HG03469 (cell line): ENCODE measurements at regions not wholly inside any gene's neighbourhood (a gene's known extent, or its start where the extent isn't known, plus 50 kb on each side); places are given as distances from the start of the nearest gene placed in this dataset.
"Not testable (repeated sequence)": the region's sequence is repeated elsewhere in the genome, so short reads cannot be mapped to it uniquely, and the experiment has no call there.

Experiments
- ATAC-seq: cut with Tn5 transposase; IDR thresholded peaks from one replicate; pipeline ENCODE4 v1.9.1; 2021; ENCODE audit warnings: mild to moderate bottlenecking, moderate library complexity, moderate number of reproducible peaks; ENCODE audit not compliant: unreplicated experiment

DNA sequence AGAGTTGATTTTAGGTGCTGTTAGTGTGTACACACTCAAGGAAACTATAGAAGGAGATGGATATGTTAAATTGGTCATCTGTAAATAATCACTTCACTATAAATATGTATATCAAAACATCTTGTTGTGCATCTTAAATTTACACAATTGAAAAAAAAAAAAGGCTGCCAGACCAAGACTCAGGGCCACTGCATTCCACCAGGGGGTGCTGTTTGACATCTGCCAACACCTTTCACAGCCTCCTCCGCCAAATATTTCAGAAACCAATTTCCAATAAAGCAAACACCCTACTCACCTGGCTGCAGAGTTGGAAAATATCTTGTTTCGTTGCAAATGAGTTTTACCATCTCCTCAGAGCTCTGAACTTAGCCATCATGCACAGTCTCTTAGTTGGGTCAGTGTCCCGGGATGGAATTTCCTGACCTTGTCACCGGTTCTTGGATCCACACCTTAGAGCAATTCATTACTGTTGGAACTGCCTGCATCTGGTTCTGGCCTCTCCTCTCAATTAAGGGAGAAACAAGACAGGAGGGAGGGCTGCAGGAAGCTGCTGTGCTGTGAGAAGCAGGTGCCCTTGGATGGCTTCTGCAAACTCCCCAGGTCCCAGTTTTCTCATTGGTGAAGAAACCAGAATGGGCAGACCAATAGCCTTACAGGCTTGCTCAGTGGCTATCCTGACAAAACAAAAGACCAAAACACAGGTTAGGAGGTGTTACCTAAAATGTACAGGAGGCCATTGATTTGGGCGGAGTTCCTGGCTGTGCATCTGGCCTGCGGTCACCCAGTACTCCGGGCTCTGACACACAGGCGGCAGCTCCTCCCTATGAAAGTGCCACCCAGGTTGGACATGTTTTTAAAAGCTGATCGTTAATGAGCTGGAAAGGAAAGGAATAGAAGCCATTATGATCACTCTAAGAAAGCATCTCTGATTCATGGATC is 746.6 kb downstream of the UQCRFS1 start:
- no peak for ATAC-seq

DNA sequence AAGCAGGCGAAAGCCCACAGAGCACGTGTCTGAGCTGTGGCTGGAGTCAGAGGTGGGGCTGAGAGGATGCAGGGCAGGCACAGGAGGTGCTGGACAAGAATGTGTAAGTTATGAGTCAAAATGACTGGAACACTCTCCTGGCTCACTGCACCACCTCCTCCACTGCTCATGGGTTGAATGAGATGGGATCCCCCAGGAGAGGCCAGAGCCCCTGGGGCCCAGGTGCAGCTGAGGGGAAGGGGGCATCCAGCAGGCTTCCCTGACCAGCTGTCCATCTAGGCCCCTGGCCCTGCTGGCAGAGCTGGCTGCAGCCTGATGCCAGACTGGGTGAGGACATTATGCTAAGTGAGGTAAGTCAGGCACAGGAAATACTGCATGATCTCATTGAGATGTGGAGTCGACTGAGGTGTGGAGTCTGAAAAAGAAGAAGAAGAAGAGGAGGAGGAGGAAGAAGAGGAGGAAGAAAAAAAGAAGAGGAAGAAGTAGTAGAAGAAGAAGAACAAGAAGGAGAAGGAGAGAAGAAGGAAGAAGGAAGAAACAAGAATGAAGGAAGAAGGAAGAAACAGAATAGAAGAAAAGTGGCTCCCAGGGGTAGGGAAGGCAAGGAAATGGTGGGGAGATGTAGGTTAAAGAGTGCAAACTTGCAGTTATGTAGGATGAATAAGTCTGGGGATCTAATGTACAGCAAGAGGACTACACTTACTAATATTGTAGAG is 747.4 kb downstream of the UQCRFS1 start:
- ATAC-seq, result no peak

DNA sequence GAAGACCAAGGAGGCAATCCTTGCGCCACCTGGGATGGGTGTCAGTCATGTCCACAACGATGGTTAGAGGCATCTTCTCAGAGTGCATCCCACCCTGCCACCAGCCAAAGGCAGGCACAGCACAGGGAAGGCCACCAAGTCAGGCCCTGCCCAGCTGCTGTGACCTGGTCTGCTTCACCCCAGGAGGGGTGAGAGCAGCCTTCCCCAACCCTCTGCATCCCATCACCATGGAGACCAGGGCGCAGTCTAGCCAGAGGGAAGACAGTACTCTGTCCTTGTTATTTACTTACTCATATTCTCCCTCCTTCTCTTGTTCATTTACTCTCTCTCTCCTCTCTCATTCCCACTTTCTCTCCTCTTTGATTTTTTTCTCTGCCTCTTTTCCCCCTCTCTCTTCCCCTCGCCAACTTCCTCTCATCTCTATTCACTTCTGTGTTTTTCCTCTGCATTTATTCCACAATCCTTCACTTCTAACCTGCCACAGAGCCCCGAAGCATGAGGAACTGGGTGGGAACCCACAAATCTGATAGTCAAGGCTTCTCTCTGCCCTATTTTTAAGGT is 749.4 kb downstream of the UQCRFS1 start:
- no peak for ATAC-seq

DNA sequence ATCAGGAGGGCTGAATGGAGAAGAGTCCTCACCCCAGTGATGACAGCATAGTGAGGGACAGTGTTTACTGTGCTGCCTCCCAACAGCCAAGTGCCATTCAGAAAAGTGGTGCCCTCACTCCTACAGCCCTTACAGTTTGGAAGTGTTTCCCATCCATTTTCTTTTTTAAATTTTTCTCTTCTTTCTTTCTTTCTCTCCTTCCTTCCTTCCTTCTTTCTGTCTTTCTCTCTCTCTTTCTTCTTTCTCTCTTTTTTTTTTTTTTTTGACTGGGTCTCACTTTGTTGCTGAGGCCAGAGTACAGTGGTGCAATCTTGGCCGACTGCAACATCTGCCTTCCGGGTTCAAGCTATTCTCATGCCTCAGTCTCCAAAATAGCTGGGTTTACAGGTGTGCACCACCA is 755.3 kb downstream of the UQCRFS1 start:
- ATAC-seq, result no peak

DNA sequence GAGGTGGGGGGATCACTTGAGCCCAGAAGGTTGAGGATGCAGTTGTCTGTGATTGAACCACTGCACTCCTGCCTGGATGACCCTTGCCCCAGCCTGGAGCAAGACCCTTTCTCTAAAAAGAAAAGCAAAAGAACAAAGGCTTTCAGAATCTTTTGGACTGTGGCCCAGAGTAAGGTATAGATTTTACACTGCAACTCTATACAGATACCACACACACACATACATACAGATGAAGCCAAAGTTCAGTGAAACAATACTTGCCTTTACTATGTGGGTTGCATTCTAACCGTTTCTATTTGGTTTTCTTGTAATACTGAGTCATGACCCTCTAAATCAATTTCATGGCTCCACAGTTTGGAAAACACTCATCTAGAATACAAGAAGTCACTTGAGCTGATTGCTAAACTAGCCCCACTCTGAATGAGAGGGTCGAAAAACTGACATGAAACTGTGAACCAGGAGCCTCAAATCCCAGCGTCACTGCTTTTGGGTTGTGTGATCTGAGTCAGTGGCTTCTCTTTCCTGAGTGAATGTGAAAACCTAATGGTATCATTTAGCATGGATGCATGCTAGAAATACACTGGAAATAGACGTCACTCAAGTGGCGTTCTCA is 756.1 kb downstream of the UQCRFS1 start:
- ATAC-seq, result no peak

DNA sequence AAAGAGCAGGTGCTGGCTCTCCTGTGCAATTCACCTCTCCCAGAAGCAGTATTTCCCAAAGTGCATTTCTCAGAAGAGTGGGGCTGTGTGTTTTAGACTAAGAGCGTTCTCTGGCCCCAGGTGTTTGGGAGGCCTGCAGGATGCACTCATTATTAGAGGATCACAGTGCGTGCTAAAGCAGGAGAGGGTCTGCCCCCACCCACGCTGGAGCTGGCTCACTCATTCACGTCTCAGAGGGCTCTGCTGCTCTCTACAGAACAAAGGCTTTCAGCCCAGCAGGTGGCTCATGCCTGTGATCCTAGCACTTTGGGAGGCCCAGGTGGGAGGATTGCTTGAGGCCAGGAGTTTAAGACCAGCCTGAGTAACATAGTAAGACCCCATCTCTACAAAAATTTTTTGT is 756.7 kb downstream of the UQCRFS1 start:
- ATAC-seq, result no peak

DNA sequence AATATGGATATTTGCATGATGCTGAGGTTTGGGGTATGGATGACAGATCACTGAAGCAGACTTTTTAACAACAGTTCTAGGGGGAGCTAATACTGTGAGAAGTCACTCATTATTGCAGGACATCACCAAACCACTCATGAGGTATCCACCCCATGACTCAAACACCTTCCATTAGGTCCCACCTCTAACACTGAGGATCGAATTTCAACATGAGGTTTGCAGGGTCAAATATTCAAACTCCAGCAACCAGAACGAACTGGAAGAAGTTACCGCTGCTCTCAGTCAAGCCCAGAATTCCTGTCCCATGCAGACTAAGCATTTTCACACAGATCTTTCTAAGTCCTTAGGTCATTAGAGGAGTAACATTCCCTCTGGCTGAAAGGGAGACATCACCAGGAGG is 758.9 kb downstream of the UQCRFS1 start:
- no peak for ATAC-seq

DNA sequence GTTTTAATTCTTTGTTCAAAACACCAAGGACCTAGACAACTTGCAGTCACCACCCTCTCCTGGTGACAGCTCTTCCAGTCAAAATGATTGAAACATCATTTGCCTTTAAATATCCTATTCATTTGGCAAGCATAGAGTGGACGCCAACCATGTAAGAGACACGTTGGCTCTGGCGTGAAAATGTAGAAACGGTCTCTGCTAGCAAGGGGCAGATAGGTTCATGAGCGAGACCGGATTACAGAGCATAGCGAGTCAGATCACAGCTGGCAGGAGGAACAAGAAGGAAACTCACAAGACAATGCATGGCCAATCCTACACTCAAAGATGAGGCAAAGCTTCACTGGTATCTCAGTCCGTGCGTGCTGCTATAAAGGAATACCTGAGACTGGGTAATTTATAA is 759.5 kb downstream of the UQCRFS1 start:
- ATAC-seq, result no peak

DNA sequence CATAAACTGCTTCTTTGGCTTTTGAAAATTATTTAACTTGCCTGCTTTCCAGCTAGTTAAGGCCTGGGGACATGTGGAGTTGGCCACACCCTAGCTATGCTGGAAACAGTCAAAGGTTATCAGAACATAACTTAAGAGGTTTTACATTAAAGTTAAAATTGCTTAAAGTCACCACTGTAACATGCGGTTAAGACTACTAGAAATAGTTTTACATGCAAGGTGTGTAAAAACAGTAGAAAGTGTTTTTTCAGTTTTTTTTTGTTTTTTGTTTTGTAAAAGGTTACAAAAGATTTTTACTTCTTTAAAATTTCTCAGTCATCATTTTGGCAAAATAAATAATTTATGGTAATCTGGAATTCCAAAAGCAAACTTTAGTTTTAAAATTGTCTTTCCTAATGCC is 763.1 kb downstream of the UQCRFS1 start:
- no peak for ATAC-seq

DNA sequence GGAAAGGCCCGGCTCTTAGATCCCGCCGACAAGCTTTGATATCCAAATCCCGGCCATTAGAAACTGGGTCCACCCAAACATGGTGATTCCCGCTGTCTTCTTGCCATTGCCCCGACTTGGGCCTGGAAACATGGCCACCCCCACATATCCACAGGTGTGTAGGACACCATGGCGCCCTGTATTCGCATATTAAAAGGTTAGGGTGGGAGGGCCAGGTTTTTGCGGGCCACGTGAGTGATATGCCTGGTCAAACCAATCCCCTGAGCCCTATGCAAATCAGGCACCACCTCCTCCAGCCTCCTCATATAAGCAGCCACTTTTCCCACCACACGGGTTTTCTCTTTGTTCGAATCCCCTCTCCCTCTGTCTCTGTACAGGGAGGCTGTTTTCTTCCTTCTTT is 766.4 kb downstream of the UQCRFS1 start:
- no peak for ATAC-seq

DNA sequence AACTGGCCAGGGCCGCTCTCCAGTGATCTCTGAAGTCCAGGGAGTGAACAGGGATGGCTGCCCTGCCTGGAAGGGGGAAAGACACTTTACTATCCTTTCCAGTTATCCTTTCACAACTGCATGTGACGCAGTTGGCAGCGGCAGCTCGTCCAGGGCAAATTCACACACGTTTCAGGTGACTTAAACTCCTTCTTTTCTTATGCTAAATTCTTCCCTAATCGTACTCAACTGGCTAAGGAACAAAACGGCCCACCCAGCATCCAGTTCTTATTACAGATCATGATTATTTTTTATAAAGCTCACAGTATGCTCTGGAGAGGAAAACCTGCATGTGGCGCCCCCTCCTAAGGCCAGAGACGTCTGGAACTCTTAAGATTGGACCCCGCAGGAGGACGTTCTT is 767.1 kb downstream of the UQCRFS1 start:
- ATAC-seq, result no peak

DNA sequence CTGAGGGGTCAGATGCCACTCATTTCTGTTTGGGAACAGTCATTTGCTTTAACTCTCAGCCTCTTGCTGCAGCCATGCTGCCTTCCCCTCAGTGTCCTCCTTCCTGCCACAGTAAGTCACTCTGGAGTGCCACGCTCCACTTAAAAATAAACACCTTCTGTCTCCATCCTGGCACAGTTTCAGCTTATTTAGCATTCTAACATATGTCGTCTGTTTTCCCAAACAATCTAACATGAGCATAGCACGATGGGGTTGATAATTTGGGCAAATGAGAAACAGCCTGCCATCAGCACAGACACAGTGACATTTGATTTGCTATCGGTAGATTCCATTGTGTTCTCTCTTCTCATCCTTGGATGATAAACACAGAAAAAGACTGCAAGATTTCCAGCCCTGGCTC is 768.6 kb downstream of the UQCRFS1 start:
- no peak for ATAC-seq

DNA sequence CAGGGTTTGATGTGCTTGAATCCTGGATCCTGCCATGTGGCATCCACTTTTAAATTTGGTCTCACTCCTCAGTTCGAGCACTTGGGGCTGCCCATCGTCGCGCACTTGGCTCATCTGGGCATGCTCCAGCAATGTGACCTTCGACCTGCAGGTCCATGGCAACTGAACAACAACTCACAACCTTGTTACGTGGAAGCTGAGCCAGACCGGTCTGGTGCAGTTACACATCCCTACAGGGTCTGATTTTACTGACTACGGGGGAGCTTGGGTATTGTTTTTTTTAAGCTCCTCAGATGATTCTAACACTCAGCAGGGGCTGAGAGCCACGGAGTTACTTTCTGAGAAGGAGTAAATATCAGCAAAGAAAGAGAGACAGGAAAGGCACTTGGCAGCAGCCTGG is 769.6 kb downstream of the UQCRFS1 start:
- ATAC-seq, result no peak

DNA sequence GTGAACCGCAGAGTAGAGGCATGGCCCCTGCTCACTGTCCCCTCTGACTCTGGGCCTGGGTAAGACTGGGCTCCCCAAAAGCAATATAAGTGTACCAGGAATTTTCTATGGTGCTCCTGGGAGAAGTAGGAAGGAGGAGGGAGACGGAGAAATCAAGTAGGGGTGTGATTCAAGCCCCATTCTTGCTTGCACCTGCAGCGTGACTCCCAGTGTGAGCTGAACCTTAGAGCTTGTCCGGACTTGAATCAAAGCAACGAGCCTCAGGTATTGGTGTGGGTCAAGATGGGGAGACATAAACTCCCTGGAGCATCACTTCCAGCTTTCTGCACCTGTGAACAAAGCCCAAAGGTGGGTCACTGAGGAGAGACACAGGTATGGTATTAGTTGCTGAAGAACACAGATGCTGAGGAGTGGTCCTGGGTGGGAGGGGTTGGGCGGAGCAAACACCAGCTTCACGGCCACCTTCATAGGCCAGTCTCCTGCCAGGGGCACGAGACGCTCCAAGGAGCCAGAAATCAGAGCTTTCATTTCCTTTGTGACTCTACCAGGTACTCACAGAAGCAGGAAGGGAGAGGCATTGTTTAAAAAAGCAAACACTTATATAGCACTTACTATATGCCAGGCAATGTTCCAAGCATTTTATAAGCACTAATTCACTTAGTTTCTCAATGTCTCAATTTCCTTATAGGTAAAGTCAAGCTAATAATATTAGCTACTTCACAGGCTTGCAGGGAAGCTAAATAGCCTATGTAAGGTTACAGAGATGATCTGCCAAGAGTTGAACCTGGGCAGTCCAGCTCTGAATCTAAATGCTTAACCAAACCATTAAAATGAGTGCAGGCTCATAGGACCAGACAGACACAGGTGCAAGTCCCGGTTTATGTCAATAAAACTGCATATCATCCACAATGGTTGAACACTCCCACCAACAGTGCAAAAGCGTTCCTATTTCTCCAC is 775.3 kb downstream of the UQCRFS1 start:
- ATAC-seq, result no peak

DNA sequence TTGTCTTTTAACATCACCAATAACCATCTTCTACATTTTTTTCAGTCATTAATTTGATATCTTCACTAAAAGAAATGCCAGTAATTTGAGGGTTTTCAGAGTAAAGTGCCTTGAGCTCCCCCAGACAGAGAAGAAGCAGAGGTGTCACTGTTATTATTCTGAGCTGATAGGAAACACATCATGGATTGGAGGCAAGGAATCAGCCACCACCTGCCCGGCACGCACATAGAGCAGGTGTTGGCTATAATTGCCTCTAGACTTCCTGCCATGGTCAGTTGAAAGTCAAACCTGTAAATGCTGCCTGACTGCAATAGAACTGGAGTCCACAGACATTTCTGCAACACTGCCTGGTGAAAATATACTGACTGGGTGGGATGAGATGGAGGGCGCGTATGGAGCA is 776.6 kb downstream of the UQCRFS1 start:
- ATAC-seq, result no peak

DNA sequence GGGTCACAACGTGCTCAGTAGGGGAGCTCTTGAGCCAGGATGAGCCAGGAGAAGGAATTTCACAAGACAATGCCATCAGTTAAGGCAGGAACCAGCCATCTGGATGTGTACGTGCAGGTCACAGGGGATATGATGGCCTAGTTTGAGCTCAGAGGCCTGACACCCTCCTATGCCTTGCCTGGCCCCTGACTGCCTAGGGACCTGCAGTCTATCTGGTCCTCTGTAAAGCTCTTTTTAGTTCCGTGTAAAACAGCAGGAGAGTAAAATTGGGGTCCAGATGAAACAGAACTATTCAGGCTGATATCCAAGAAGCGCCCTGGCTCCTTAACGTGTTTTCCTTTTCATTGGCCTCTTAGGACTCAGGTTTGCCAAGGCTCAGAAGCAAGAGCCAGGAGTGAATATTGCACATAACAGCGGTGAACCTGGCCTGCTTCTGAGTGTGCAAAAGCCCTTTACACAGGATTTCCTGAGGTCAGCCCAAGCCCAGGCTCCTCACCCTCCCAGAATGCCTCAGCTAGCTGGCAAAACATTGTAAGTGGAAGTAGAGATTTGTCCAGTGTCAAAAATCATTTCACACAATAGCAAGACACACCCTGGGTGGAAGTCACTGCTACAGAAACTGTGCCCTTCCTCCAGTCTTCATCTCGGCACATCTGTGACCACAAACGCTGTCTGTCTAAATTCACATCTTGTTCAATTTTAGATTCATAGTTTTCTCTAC is 777.2 kb downstream of the UQCRFS1 start:
- no peak for ATAC-seq

DNA sequence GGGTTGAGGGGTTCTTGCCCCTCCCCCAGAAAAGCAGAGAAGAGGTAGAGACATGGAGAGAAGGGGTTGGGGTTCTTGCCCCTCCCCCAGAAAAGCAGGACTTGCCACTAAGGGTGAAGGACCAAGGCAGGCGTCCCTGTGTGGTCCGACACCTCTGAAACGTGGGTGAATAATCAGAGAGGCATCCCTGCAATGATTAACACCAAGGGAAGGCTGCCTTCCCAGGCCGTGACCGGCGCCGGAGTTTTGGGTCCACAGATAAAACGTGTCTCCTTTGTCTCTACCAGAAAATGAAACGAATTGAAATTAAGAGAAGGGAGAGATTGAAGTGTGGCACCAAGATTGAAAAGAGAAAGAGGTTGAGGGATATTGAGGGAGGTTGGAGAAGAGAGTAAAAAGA is 778.2 kb downstream of the UQCRFS1 start:
- not testable (repeated sequence) for ATAC-seq

DNA sequence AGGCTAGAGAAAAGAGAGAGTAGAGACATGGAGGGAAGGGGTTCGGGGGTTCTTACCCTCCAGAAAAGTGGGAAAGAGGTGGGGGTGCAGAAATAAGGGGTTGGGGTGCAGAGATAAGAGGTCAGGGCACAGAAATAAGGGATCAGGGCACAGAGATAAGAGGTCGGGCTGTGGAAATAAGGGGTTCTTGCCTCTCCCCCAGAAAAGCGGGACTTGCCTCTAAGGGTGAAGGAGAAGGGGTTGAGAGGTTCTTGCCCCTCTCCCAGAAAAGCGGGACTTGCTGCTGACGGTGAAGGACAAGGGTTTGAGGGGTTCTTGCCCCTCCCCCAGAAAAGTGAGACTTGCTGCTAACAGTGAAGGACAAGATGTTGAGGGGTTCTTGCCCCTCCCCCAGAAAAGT is 778.6 kb downstream of the UQCRFS1 start:
- not testable (repeated sequence) for ATAC-seq

DNA sequence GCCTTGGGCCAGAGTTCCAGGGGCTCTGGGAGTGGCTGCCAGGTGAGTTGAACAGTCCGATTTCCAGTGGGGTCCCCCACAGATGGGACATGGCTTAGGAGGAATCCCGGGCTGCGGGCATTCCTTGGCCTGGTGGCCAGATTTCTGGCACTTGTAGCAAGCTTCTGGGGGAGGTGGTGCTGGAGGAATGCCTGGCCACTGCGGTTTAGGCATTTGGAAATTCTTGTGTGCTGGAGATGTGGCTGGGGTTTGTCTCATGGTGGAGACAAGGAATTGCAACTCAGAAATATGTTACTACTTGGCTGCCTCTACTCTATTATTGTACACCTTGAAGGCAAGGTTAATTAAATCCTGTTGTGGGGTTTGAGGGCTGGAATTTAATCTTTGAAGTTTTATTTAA is 779.8 kb downstream of the UQCRFS1 start:
- not testable (repeated sequence) for ATAC-seq

DNA sequence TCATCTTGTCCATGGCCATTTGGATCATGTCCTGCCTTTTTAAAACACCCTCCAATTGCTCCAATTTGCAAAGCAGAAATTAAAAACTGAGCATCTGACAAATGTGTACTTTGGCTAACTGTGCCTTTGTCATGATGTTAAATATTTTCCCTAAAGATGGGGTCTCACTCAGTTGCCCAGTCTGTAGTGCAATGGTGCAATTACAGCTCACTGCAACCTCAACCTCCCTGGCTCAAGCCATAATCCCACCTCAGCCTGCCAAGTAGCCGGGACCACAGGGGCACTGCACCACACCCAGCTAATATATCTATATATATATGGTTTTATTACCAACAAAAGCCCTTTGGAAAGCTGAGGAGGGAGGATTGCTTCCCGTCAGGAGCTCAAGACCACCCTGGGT is 782.7 kb downstream of the UQCRFS1 start:
- ATAC-seq, result no peak
